ENCODE measurements at regions not wholly inside any gene's neighbourhood (a gene's known extent, or its start where the extent isn't known, plus 50 kb on each side); places are given as distances from the start of the nearest gene placed in this dataset.

DNA sequence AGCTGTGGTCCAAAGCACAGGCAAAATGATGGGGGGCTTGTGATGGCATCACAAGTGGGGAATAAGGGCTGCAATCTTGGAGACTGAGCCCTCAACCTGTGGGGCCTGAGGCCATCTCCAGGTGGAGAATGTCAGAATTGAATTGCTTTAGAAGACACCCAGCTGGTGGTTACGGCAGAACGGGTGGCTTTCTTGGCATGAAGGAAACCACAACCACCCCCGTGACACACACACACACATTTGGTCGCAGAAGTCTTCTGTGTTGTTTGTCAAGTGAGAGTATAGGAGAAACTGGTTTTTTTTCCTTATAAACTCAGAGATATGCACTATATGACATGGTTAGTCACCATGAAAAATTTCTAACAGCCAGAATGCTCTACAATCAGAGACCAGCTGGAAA, 139.5 kb upstream of the CDH4 start:
- no peak for DNase-seq (ENCODE audit: low spot score in 2 of 2)
- Histone ChIP-seq H3K36me3 (no peaks in the 10 kb centered on the region), H3K4me3 (no peak overlapping the region), H3K27me3 (no peaks in the 10 kb centered on the region), H3K9me3 (no peaks in the 10 kb centered on the region), H3K4me1 (no peaks in the 10 kb centered on the region), H3K27ac (no peak overlapping the region)
- TF ChIP-seq, protein P1, sequence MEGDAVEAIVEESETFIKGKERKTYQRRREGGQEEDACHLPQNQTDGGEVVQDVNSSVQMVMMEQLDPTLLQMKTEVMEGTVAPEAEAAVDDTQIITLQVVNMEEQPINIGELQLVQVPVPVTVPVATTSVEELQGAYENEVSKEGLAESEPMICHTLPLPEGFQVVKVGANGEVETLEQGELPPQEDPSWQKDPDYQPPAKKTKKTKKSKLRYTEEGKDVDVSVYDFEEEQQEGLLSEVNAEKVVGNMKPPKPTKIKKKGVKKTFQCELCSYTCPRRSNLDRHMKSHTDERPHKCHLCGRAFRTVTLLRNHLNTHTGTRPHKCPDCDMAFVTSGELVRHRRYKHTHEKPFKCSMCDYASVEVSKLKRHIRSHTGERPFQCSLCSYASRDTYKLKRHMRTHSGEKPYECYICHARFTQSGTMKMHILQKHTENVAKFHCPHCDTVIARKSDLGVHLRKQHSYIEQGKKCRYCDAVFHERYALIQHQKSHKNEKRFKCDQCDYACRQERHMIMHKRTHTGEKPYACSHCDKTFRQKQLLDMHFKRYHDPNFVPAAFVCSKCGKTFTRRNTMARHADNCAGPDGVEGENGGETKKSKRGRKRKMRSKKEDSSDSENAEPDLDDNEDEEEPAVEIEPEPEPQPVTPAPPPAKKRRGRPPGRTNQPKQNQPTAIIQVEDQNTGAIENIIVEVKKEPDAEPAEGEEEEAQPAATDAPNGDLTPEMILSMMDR (IDR thresholded peaks at IDR 0.05), result no peak
- intact Hi-C loops (cut with DNase I), result no loop called here

DNA sequence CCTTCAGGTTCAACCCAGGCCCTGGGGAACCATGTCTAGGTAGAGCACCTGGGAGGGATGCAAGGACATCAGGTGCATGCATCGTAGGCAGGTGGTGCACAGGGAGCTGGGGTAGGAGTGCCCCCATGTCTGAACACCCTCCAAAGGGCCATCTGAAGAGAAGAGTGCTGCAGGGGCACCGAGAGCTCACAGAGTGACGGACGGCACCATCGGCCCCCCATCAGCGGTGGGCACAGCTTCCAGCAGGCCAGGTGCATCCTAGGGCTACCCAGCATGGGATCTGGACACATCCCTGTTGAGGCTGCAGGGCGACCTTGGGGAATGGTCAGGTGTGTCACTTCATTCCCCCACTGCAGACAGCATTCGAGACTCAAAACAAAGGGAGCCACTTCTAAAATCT, 138.3 kb upstream of the CDH4 start:
- Histone ChIP-seq H3K4me3 (no peak overlapping the region), H3K9me3 (no peaks in the 10 kb centered on the region), H3K27me3 (no peaks in the 10 kb centered on the region), H3K4me1 (no peaks in the 10 kb centered on the region), H3K36me3 (no peaks in the 10 kb centered on the region), H3K27ac (no peak overlapping the region)
- TF ChIP-seq, protein P1 (IDR thresholded peaks at IDR 0.05), result no peak
- DNase-seq (ENCODE audit: low spot score in 2 of 2), result no peak
- intact Hi-C loops (cut with DNase I), result no loop called here

DNA sequence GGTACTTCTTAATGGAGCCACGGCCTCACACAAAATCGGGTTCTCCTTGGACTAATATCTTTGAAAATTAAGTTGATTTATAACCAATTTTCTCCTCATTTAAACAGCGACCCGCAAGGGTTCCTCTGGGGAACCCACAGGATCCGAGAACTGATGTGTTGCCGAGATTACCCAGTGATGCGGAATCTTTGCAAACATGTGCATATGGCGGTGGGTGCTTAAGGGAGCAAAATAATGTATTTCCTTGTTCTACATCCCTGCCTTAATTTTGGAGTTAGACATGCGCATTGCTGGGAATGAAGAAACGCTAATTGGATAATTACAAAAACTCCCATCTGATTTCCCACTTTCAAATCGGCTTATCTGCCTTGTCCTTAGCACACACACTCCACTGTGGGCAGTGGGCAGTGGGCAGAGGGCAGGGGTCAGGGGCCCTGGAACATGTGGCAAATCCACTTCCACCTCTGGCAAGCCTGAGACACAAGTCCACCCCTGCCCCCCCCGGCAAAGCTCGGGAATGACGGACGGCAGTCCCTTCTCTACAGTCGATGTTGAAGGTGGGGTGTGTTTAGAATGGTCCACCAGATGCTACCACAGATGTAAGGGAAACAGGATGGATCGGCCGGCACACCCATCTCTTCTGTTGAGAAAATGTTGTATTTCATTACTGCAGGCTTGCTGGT, 137.4 kb upstream of the CDH4 start:
- intact Hi-C loops (cut with DNase I), result no loop called here
- Histone ChIP-seq H3K36me3 (no peaks in the 10 kb centered on the region), H3K27ac (no peak overlapping the region), H3K27me3 (no peaks in the 10 kb centered on the region), H3K9me3 (no peaks in the 10 kb centered on the region), H3K4me3 (no peak overlapping the region), H3K4me1 (no peaks in the 10 kb centered on the region)
- no peak for DNase-seq (ENCODE audit: low spot score in 2 of 2)
- TF ChIP-seq, protein P1 (IDR thresholded peaks at IDR 0.05), result no peak

DNA sequence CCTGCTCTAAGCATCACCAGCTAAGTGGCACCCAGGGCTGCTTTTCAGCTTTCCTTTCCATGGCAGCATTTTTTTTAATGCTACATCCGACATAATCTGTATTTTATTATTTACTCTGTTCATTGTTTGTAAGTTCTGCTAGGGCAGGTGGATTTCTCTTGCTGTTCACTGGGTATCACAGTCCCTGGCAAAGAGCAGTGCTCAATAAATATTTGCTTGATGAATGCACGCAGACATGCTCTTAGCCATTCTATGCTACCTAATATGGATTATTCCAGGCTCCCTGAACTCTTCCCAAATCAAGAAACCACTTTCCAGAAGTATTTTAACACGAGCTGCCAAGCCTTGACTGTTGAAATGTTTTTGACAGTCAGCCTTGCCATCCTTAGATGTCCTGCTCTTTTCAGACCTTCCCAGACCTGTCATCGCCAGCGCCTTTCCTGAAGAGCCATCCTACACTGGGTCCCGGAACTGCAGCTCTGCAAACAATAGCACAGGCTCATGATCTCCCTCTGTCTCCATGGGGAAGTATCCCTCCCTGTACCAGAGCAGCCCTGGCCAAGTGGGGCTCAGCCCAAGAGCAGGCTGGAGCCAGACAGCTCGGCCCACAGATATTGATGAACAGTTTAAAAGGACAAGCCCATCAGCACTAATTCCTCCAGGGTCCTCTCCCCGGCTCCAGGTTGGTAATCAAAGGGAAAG, 136.5 kb upstream of the CDH4 start:
- TF ChIP-seq, protein P1 (IDR thresholded peaks at IDR 0.05), result no peak
- Histone ChIP-seq H3K9me3 (no peaks in the 10 kb centered on the region), H3K27me3 (no peaks in the 10 kb centered on the region), H3K4me3 (no peak overlapping the region), H3K4me1 (no peaks in the 10 kb centered on the region), H3K36me3 (no peaks in the 10 kb centered on the region), H3K27ac (no peak overlapping the region)
- intact Hi-C loops (cut with DNase I), result no loop called here
- DNase-seq (ENCODE audit: low spot score in 2 of 2), result no peak

GRCh38 chr20:61117725-61118124, 134.3 kb upstream of the CDH4 start:
- no peak overlapping the region for H3K4me3 ChIP-seq
- no peaks in the 10 kb centered on the region for H3K27me3 ChIP-seq
- no peaks in the 10 kb centered on the region for H3K36me3 ChIP-seq
- TF ChIP-seq, protein P1 (IDR thresholded peaks at IDR 0.05), result no peak
- intact Hi-C loops (cut with DNase I), result no loop called here
- no peaks in the 10 kb centered on the region for H3K4me1 ChIP-seq
- H3K9me3 ChIP-seq, result no peaks in the 10 kb centered on the region
- H3K27ac ChIP-seq, result no peak overlapping the region
- no peak for DNase-seq (ENCODE audit: low spot score in 2 of 2)

Measured in ascending aorta (tissue), 2 donors.